Astrocyte (in vitro differentiated cells and primary cell): ENCODE measurements at regions not wholly inside any gene's neighbourhood (a gene's known extent, or its start where the extent isn't known, plus 50 kb on each side); places are given as distances from the start of the nearest gene placed in this dataset.

ENCODE experiments used
- CTCF ChIP-seq: IDR thresholded peaks from 2 replicates; pipeline ENCODE4 v1.5.1; 2011; ENCODE audit warnings: low read depth, mild to moderate bottlenecking, inconsistent platforms, low read length, moderate library complexity; ENCODE audit not compliant: insufficient read depth
- EZH2 ChIP-seq: IDR thresholded peaks from 2 replicates; pipeline ENCODE4 v1.6.1; 2012; ENCODE audit warnings: mild to moderate bottlenecking, low read length, inconsistent platforms; ENCODE audit not compliant: insufficient read depth

- no peak for TF ChIP-seq CTCF
- TF ChIP-seq EZH2: no peak
These were observed 332.1 kb downstream of the VGLL3 start for GRCh38 chr3:86658876-86659275.
